Cerebellar nuclear complex (tissue), 1 donor: ENCODE measurements at regions not wholly inside any gene's neighbourhood (a gene's known extent, or its start where the extent isn't known, plus 50 kb on each side); places are given as distances from the start of the nearest gene placed in this dataset.

Experiments used
- DNase-seq, 2 experiments: peaks; one replicate each; lab custom pipeline; 2025; lab: John Stamatoyannopoulos, UW

- no peak for DNase-seq
Measured at GRCh38 chr13:29999492-30000369, 149.3 kb upstream of the UBL3 start.

GRCh38 chr13:29996316-29996715, 145.9 kb upstream of the UBL3 start:
- no peak for DNase-seq

GRCh38 chr13:29994911-29995595, 144.6 kb upstream of the UBL3 start:
- no peak for DNase-seq

GRCh38 chr13:29993716-29994488, 143.5 kb upstream of the UBL3 start:
- no peak for DNase-seq

GRCh38 chr13:29993196-29993595, 142.8 kb upstream of the UBL3 start:
- no peak for DNase-seq

- no peak for DNase-seq
Measured at GRCh38 chr13:29991343-29991742, 140.9 kb upstream of the UBL3 start.

GRCh38 chr13:29987340-29987739, 136.9 kb upstream of the UBL3 start:
- no peak for DNase-seq

DNA sequence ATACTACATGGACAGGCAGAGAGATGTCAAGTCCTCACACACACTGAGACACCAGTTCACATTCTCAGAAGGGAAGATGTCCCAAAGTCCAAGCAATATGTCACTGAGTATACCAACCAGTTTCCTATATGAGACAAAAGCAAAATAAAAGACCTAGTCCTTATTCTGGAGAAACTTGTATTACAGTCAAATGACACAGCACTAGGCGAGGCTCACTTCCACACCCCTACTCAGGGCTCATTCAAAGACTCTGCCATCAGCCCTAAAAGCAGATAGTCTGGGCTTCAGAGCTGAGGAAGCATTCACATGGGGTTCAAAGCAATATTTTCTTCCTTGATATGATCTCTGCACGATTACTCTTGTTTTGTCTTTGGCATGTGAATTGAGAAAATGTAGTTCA, 129.9 kb upstream of the UBL3 start:
- no peak for DNase-seq

GRCh38 chr13:29978211-29978610, 127.8 kb upstream of the UBL3 start:
- DNase-seq: no peak

- no peak for DNase-seq
Measured at GRCh38 chr13:29977476-29978120, 127.2 kb upstream of the UBL3 start.

- DNase-seq: no peak
Measured at GRCh38 chr13:29976535-29976934, 126.1 kb upstream of the UBL3 start.

DNA sequence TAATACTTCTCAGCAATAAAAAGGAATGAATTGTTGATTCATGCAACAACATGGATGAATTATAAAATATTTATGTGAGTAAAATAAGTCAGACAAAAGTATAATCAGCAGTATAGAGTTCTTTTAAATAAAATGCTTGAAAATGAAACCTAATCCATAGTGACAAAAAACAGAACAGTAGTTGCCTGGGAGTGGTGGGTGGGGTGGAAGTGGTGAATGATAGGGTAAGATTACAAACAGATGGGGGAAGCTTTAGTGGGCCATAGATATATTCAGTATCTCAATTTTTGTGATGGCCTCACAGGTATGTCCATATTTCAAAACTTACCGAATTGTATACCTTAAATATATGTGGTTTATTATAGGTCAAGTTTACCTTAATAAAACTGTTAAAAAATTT, 124.9 kb upstream of the UBL3 start:
- no peak for DNase-seq

DNA sequence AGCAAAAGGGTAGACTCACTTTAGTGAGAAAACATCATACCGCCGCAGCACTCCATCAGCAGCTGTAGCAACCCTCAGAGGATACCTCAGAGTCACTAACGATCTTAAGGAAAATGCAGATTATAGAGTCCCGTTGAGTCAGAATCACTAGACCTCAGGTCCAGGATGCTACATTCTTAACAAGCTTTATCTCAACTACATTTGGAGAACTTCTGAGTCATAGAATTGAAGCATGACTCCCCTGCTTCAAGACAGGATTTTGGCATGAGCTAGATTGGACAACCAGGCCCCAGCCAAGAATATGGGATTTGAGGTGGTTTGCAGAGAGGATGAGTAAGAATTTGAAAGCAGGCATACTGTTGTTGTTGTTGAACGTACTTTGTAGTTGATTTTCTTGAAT, 118.9 kb upstream of the UBL3 start:
- no peak for DNase-seq

DNA sequence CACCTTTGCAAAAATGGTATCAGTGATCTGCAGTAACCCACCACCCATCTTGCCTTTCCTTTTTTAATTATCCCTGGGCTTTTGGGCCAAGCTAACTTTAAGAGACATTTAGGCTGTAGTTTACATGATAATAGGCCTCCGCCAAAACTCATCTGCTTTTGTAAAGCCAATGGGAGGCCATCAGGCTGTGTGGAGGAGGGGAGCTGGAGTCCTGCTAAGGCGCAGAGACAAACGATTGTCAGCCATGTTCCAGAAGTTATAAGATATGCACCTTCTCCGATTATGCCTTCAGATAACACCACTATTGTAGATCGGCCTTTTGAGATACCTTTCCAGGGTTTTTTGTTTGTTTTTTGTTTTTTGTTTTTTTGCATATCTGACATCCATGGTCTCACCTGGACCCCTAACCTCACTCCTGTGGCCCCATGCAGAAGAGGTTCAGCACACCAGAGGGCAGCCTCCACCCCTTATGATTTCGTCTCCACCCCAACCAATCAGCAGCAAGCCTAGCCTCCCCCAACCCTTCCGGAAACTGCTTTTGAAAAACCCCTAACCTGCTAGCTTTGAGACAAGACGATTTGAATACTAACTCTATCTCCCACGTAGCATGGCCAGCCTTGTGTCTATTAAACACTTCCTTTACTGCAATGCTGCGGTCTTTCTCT, 113.9 kb upstream of the UBL3 start:
- DNase-seq: no peak

- no peak for DNase-seq
Measured at GRCh38 chr13:29963089-29963488, 112.7 kb upstream of the UBL3 start.

DNA sequence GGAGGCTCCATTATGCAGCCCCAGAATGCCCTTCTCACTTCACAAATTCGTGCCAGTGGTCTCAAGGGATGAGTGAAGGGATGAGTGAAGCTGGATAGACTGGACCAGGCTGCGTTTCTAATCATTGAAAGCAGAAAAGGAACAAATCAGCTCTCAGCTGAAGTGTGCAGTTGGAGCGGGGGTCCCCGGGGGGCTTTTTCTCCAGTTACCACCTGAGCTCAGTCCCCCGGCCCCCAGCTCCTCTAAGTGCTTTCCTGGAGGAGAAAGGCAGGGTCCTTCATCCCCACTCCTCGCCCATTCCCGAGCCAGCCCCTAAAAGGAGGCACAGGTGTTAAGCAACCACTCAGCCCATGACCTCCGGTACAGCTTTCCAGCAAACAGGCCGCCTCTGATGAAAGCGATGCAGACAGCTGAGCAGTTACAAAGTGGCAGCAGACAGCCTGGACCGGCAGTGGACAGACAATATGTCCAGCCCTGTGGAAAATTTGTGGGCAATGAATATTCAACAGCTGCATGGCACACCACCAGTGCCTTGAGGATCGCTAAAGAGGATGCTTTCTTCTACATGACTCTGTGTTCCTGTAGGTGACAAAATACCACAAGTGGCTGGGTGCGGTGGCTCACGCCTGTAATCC, 110.7 kb upstream of the UBL3 start:
- no peak for DNase-seq

DNA sequence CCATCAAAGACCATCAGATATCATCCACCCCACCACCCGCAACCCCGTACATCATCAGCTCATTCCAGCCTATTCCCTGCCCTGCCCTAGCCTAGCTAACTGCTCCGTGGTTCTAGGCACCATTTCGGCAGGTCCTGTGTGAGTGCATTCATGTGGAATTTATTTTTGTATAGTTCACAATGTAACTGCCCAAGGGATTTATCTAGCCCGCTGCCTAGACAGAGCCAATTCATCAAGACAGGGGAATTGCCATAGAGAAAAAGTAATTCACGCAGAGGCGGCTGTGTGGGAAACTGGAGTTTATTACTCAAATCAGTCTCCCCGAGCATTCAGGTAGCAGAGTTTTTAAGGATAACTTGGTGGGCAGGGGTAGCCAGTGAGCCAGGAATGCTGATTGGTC, 109.2 kb upstream of the UBL3 start:
- DNase-seq: no peak

DNA sequence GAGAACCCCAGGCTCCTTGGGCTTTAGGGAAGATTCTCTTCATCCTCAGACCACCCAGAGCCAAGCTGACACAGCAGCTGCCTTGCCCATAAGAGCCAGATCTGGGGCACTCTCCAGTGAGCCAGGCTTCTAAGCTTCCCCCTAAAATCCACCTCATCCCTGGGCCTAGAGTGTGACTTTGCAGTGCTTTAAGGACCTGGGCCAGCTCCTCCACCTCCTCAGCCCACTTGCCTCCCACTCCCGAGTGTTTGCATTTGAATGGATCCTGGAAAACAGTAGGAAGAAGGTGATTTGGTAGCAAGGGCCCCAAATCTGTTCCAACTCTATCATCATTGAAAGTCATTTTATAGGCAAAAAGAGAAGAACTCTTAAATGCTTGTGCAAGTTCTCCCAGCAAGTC, 108.7 kb upstream of the UBL3 start:
- no peak for DNase-seq

GRCh38 chr13:29958476-29958875, 108.1 kb upstream of the UBL3 start:
- no peak for DNase-seq

DNA sequence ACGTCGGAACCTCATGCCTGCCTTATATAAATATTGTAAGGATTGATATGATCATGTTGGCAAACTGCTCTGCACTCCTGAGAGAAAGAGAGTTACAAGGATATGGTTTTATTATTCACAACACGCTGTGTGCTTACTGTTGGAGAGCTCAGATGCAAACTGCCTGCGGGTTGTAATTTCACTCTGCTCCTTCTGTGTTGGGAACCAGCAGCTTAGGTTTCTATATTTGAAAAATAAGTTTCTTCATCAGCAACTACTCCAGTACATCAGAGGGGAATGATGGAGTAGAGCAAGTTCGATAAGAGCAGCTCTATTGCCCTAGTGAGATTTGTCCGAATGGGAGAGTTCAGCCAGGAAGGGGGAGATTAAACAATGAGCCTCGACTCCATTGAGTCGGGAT, 106.9 kb upstream of the UBL3 start:
- DNase-seq: no peak

DNA sequence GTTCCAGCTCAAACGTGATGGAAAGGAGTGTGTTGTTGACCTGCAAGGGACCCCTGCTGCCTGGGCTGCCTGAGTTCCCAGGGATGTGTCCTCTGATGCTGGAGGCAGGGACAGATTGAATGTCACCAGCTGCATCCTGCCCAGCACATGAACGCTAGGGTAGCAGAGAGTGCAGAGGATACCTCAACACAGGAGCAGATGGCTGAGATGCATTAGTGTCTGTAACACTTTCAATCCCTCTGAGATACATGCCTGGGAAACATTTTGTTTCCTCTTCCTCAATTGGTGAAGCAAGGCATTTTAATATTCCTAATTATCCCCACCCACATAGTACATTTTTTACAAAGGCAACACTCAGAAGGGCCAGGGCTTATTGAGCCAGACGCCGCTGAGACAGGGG, 106.4 kb upstream of the UBL3 start:
- no peak for DNase-seq
